ENCODE measurements at regions not wholly inside any gene's neighbourhood (a gene's known extent, or its start where the extent isn't known, plus 50 kb on each side); places are given as distances from the start of the nearest gene placed in this dataset.
"Not testable (repeated sequence)": the region's sequence is repeated elsewhere in the genome, so short reads cannot be mapped to it uniquely, and the experiment has no call there.

- DNase-seq, result no peak
These were observed 362.0 kb upstream of the BOD1L1 start for GRCh38 chr4:13989501-13989900.

- DNase-seq, result no peak
These were observed 363.4 kb upstream of the BOD1L1 start for GRCh38 chr4:13990596-13991589.

GRCh38 chr4:13992041-13992440, 364.5 kb upstream of the BOD1L1 start:
- no peak for DNase-seq

GRCh38 chr4:13992975-13993520, 365.5 kb upstream of the BOD1L1 start:
- DNase-seq, result no peak

- no peak for DNase-seq
These were observed 366.5 kb upstream of the BOD1L1 start for GRCh38 chr4:13994016-13994415.

GRCh38 chr4:13998850-13999445, 371.4 kb upstream of the BOD1L1 start:
- no peak for DNase-seq

GRCh38 chr4:14000091-14000814, 372.7 kb upstream of the BOD1L1 start:
- no peak for DNase-seq

- not testable (repeated sequence) for DNase-seq
These were observed 374.8 kb upstream of the BOD1L1 start for GRCh38 chr4:14002331-14002730.

GRCh38 chr4:14008494-14008893, 381.0 kb upstream of the BOD1L1 start:
- no peak for DNase-seq

- no peak for DNase-seq
These were observed 390.8 kb upstream of the BOD1L1 start for GRCh38 chr4:14018191-14018853.

GRCh38 chr4:14022456-14022855, 394.9 kb upstream of the BOD1L1 start:
- DNase-seq, result no peak

- DNase-seq, result no peak
These were observed 395.5 kb upstream of the BOD1L1 start for GRCh38 chr4:14023036-14023435.

- no peak for DNase-seq
These were observed 396.4 kb upstream of the BOD1L1 start for GRCh38 chr4:14023896-14024295.

GRCh38 chr4:14025111-14025510, 397.6 kb upstream of the BOD1L1 start:
- DNase-seq, result no peak

- DNase-seq, result no peak
These were observed 398.4 kb upstream of the BOD1L1 start for GRCh38 chr4:14025891-14026290.

GRCh38 chr4:14028862-14029261, 401.3 kb upstream of the BOD1L1 start:
- no peak for DNase-seq

- no peak for DNase-seq
These were observed 407.6 kb upstream of the BOD1L1 start for GRCh38 chr4:14035076-14035475.

- no peak for DNase-seq
These were observed 415.7 kb upstream of the BOD1L1 start for GRCh38 chr4:14043203-14043602.

- DNase-seq, result no peak
These were observed 419.1 kb upstream of the BOD1L1 start for GRCh38 chr4:14046642-14047041.

- DNase-seq, result no peak
These were observed 420.3 kb upstream of the BOD1L1 start for GRCh38 chr4:14047840-14048239.

GRCh38 chr4:14049946-14050345, 422.4 kb upstream of the BOD1L1 start:
- no peak for DNase-seq

- no peak for DNase-seq
These were observed 425.8 kb upstream of the BOD1L1 start for GRCh38 chr4:14053291-14053690.

GRCh38 chr4:14054391-14054790, 426.9 kb upstream of the BOD1L1 start:
- no peak for DNase-seq

Measured in activated gamma-delta T cell (primary cell).